Sigmoid colon (tissue), 6 donors: ENCODE measurements at regions not wholly inside any gene's neighbourhood (a gene's known extent, or its start where the extent isn't known, plus 50 kb on each side); places are given as distances from the start of the nearest gene placed in this dataset.
"Not testable (repeated sequence)": the region's sequence is repeated elsewhere in the genome, so short reads cannot be mapped to it uniquely, and the experiment has no call there.

Experiments
- DNase-seq: peaks from one replicate; pipeline ENCODE4 v3.0.0-alpha.2; 2019
- H3K27ac ChIP-seq, 4 donors: fragments of 200-600 bp; sonication (generic); one replicate each; pipeline ENCODE4 v1.5.1; 2016 to 2019; ENCODE audit warnings: mild to moderate bottlenecking in 1 of 4
- H3K27me3 ChIP-seq, 3 donors: fragments of 200-600 bp; sonication (generic); one replicate each; pipeline ENCODE4 v1.5.1; 2019; ENCODE audit warnings: mild to moderate bottlenecking in 1 of 3
- H3K36me3 ChIP-seq, 4 donors: fragments of 200-600 bp; sonication (generic); one replicate each; pipeline ENCODE4 v1.5.1; 2016 to 2019
- H3K4me1 ChIP-seq, 4 donors: fragments of 200-600 bp; sonication (generic); one replicate each; pipeline ENCODE4 v1.5.1; 2017 to 2019
- H3K4me3 ChIP-seq, 4 donors: fragments of 200-600 bp; sonication (generic); one replicate each; pipeline ENCODE4 v1.5.1; 2017 to 2019; ENCODE audit warnings: mild to moderate bottlenecking in 2 of 4, moderate library complexity in 1 of 4
- H3K9me3 ChIP-seq, 4 donors: fragments of 200-600 bp in 3 of 4; sonication (generic) in 3 of 4; one replicate each; pipeline versions ENCODE4 v1.5.1 to v1.6.1; 2013 to 2019
- EP300 ChIP-seq, 4 donors: sonication (generic); formaldehyde crosslinking; IDR thresholded peaks; one replicate each; pipeline ENCODE4 v1.6.1; 2017; ENCODE audit warnings: antibody characterized with exemption in 4 of 4
- POLR2A ChIP-seq, 2 donors: fragments of 450-650 bp; IDR thresholded peaks; one replicate each; pipeline ENCODE4 v1.6.1; 2016; ENCODE audit warnings: antibody characterized with exemption in 2 of 2, mild to moderate bottlenecking in 2 of 2, moderate library complexity in 2 of 2
- POLR2AphosphoS5 ChIP-seq, 4 donors: sonication (generic); formaldehyde crosslinking; IDR thresholded peaks; one replicate each; pipeline ENCODE4 v1.6.1; 2017; ENCODE audit warnings: antibody characterized with exemption in 4 of 4
- WGBS, 2 donors: extraction: QIAGEN DNeasy Blood & Tissue Kit; methylation state at CpG; one replicate each; pipeline ENCODE4 v1.1.7; 2013; 5-methylcytosine and 5-hydroxymethylcytosine counted together
- intact Hi-C: fragments of 100-400 bp; cut with DNase I; formaldehyde crosslinking; loops from one replicate; pipeline ENCODE4 v1.15.1; 2023
- TF ChIP-seq, protein P1 (sequence below), 4 experiments: fragments of 450-650 bp in 3 of 4; fragments of 200-600 bp in 1 of 4; IDR thresholded peaks; one replicate each; pipeline ENCODE4 v1.5.1; 2016 to 2019; ENCODE audit warnings: antibody characterized with exemption in 4 of 4, mild to moderate bottlenecking in 3 of 4, moderate library complexity in 2 of 4
- donor health status: healthy with polysubstance abuse.
- donor health status: healthy.

DNA sequence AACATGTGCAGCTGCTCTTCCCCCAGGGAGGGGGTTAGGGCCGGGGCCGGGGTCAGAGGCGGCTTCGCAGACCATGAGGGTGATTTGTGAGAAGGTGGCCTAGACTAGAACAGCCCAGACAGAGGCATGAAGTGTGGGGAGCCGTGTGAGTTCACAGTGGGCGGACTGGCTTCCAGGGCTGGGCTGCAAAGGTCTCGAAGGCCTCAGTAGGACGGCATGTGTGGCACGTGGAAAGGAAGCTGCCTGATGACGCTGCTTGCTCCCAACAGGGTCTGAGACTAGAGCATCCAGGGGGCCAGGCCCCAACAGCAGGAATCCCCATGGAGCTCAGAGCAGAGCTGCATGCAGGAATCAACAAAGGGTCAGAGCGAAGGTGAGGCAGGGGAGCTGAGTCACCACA is 111.5 kb upstream of the ZNF469 start:
- H3K9me3 ChIP-seq, H3K27ac ChIP-seq, H3K27me3 ChIP-seq, H3K36me3 ChIP-seq, intact Hi-C loops, H3K4me3 ChIP-seq: not testable (repeated sequence)
- DNase-seq, result peak; percentile 51
- H3K4me1 ChIP-seq, result peaks cover 0 to 10% (median 7%) of the 10 kb centered on the region in 4 donors
- WGBS, 2 donors, result 82 to 85% methylated on average over 11 of the region's 11 CpGs

DNA sequence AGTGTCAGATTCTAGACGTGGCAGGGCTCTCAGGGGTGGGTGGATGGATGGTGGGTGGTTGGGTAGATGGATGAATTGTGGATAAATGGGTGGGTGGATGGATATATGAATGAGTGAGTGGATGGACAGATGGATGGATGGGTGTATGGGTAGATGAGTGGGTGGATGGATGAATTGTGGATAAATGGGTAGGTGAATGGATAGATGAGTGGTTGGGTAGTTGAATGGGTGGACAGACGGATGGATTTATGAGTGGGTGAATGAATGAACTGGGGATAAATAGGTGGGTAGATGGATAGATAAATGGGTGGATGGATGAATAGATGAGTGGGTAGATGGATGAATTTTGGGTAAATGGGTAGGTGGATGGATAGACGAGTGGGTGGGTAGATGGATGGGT is 111.0 kb upstream of the ZNF469 start:
- H3K4me1 ChIP-seq, result peaks cover 0 to 10% (median 7%) of the 10 kb centered on the region in 4 donors
- H3K4me3 ChIP-seq, intact Hi-C loops, DNase-seq, H3K36me3 ChIP-seq, H3K27me3 ChIP-seq, H3K27ac ChIP-seq, H3K9me3 ChIP-seq: not testable (repeated sequence)
- WGBS, 2 donors, result 78 to 81% methylated on average over 3 of the region's 3 CpGs

DNA sequence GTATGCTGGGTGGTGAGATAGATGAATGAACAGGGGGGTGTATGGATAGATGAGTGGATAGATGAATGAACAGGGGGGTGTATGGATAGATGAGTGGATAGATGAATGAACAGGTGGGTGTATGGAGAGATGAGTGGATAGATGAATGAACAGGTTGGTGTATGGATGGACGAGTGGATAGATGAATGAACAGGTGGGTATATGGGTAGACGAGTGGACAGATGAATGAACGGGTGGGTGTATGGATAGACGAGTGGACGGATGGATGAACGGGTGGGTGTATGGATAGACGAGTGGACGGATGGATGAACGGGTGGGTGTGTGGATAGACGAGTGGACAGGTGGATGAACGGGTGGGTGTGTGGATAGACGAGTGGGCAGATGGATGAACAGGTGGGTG is 110.3 kb upstream of the ZNF469 start:
- H3K4me3 ChIP-seq, H3K27me3 ChIP-seq, intact Hi-C loops, H3K36me3 ChIP-seq, H3K27ac ChIP-seq, H3K9me3 ChIP-seq: not testable (repeated sequence)
- DNase-seq, result peak; percentile 4
- H3K4me1 ChIP-seq, result peaks cover 0 to 10% (median 7%) of the 10 kb centered on the region in 4 donors
- 88 to 89% methylated on average over 12 of the region's 12 CpGs for WGBS, 2 donors

DNA sequence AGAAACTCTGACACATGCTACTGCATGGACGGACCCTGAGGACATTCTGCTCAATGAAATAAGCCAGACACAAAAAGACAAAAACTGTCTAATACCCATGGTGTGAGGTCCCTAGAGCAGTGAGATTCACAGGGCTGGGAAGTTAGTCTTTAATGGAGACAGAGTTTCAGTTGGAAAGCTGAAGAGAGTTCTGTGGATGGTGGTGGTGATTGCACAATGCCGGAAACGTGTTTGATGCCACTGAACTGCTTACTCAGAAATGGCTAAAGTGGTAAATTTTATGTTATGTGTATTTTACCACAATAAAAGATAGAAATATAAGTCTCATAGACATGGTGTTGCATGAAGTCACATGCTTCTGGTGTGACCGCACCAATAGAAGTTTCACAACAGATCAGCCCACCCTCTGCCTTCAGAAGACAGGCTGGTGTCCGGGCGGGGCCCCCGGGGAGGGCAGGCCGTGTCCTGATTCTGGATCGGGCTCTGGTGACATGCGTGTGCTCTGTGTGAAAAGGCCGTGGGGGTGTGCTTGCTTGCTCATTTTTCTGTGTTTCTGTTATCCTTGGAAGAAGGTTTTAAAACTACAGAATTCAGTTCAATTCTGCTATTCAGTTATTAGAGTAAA is 108.5 kb upstream of the ZNF469 start:
- H3K27ac ChIP-seq, H3K9me3 ChIP-seq, H3K36me3 ChIP-seq, intact Hi-C loops, H3K4me3 ChIP-seq, H3K27me3 ChIP-seq: not testable (repeated sequence)
- DNase-seq, result peak; percentile 63
- H3K4me1 ChIP-seq, result peaks cover 0 to 10% (median 7%) of the 10 kb centered on the region in 4 donors
- 75 to 79% methylated on average over 11 of the region's 11 CpGs for WGBS, 2 donors

DNA sequence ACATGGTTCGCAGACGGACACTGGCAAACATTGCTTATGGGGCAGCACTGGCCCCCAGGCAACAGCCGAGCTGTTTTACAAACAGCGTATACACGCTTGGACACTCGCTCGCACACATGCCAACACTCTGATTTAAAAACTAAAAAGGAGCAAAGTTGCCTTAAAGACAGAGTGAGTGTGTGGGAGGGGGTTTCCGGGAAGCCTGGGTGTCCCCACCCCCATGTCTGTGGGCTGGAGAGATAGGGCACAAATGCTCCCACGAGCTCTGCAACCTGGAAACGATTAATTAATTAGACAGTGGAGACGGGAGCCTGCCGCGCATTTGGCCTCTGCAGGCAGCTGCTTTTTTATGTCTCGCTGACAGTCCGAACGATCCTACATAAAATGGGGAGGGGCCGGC is 107.9 kb upstream of the ZNF469 start:
- H3K4me1 ChIP-seq, result peaks cover 0 to 10% (median 7%) of the 10 kb centered on the region in 4 donors
- no peak overlapping the region for H3K27ac ChIP-seq
- TF ChIP-seq EP300 (IDR thresholded peaks at IDR 0.05), result no peak
- no peaks in the 10 kb centered on the region for H3K27me3 ChIP-seq
- H3K9me3 ChIP-seq, result no peaks in the 10 kb centered on the region
- no peaks in the 10 kb centered on the region for H3K36me3 ChIP-seq
- intact Hi-C loops, result no loop called here
- DNase-seq, result peak; percentile 46
- WGBS, 2 donors, result 59 to 66% methylated on average over 17 of the region's 17 CpGs
- H3K4me3 ChIP-seq, result no peak overlapping the region

DNA sequence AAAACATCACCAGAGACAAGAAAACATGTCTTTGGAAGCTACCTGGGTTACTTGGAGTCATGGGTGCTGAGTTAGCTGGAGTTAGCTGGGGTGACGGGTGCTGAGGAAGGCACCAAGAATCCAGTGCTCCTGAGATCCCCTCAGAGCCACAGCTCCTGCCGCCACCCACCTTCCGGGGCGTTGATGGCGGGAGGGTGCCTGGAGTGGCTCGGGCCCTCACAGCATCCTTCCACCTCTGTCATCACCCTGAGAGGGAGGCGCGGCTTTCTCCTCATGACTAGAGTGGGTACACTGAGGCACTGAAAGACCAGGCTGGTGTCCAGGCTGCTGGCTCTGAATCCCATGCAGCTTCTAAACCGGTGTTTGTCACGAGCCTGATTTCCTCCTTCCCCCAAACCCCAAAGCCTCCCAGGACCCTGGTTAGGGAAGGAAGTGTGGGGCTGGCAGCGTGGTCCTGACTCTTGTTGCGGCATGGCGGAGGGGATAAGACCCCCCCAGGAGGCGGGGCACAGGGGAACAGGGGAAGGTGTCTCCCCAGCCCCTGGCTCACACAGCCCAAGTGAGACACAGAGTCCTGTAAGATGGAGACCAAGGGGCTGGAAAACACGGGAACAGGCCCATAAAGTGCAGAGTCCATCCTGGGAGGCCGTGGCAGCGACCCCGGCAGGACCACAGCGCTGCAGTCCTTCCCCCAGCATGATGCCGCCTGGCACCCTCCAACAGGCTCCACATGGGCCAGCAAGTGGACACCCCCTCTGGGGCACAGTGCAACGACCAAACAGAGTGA is 107.2 kb upstream of the ZNF469 start:
- H3K9me3 ChIP-seq, H3K4me3 ChIP-seq, H3K27me3 ChIP-seq, H3K4me1 ChIP-seq, H3K27ac ChIP-seq, intact Hi-C loops, H3K36me3 ChIP-seq: not testable (repeated sequence)
- DNase-seq, result peak; percentile 35
- 71 to 74% methylated on average over 21 of the region's 21 CpGs for WGBS, 2 donors

DNA sequence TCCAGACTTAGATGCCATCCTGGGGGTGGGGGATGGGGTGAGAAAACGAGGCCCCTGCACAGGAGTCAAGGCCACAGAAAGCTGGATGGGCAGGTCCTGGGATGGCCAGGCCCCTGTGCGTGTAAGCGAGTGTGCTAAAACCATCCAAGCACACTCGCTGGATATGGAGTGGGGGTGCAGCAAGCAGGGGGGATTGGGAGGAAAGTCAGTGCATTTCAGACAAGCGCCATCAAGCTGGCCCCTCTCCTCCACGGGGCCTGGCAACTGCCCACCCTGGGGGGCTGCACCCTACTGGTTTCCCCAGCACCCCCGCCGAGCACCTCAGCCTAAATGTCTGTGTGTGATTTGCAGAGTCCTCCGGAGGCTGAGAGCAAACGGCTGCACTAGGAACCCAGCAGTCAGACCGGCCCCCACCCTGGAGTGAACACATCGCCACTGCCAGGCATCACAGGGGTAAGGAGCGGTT is 106.6 kb upstream of the ZNF469 start:
- H3K9me3 ChIP-seq, H3K27me3 ChIP-seq, H3K4me1 ChIP-seq, H3K4me3 ChIP-seq, H3K27ac ChIP-seq, H3K36me3 ChIP-seq, intact Hi-C loops: not testable (repeated sequence)
- 62 to 76% methylated on average over 13 of the region's 13 CpGs for WGBS, 2 donors
- peak; percentile 30 for DNase-seq

DNA sequence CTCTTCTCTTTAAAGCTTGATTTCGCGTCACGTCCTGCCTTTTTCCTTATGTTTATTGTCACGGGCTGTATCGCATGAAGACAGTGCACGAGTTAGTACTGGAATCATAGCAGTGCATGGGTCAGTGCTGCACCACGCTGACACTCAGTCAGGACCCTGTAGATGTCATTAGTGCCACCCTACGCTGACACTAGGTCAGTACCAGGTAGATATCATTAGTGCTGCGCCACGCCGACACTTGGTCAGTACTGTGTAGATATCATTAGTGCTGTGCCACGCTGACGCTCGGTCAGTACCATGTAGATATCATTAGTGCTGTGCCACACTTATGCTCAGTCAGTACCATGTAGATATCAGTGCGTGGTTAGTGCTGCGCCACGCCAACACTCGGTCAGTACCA is 106.2 kb upstream of the ZNF469 start:
- intact Hi-C loops, result no loop called here
- H3K27me3 ChIP-seq, result no peaks in the 10 kb centered on the region
- H3K9me3 ChIP-seq, result no peaks in the 10 kb centered on the region
- H3K4me1 ChIP-seq, result peaks cover 0 to 1% (median under 1%) of the 10 kb centered on the region in 4 donors
- H3K27ac ChIP-seq, result no peak overlapping the region
- H3K36me3 ChIP-seq, result no peaks in the 10 kb centered on the region
- 91 to 93% methylated on average over 18 of the region's 18 CpGs for WGBS, 2 donors
- no peak overlapping the region for H3K4me3 ChIP-seq
- DNase-seq, result peak; percentile 21
- TF ChIP-seq, protein P1, sequence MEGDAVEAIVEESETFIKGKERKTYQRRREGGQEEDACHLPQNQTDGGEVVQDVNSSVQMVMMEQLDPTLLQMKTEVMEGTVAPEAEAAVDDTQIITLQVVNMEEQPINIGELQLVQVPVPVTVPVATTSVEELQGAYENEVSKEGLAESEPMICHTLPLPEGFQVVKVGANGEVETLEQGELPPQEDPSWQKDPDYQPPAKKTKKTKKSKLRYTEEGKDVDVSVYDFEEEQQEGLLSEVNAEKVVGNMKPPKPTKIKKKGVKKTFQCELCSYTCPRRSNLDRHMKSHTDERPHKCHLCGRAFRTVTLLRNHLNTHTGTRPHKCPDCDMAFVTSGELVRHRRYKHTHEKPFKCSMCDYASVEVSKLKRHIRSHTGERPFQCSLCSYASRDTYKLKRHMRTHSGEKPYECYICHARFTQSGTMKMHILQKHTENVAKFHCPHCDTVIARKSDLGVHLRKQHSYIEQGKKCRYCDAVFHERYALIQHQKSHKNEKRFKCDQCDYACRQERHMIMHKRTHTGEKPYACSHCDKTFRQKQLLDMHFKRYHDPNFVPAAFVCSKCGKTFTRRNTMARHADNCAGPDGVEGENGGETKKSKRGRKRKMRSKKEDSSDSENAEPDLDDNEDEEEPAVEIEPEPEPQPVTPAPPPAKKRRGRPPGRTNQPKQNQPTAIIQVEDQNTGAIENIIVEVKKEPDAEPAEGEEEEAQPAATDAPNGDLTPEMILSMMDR (IDR thresholded peaks at IDR 0.05), result no peak
- TF ChIP-seq POLR2A (IDR thresholded peaks at IDR 0.05) (no peak), EP300 (IDR thresholded peaks at IDR 0.05) (no peak), POLR2AphosphoS5 (IDR thresholded peaks at IDR 0.05) (no peak)
